GM23338 (cell line): ENCODE measurements at regions not wholly inside any gene's neighbourhood (a gene's known extent, or its start where the extent isn't known, plus 50 kb on each side); places are given as distances from the start of the nearest gene placed in this dataset.

ENCODE experiments used
- CREB1 ChIP-seq: fragments of 250-450 bp; sonication (Bioruptor Pico); IDR thresholded peaks from 2 replicates; pipeline ENCODE4 v1.5.0; 2020; ENCODE audit warnings: low read depth, mild to moderate bottlenecking, moderate library complexity
- EZH2 ChIP-seq: fragments of 200-600 bp; sonication (generic); IDR thresholded peaks from one replicate; pipeline ENCODE4 v1.8.0; 2017; ENCODE audit warnings: antibody characterized with exemption, mild to moderate bottlenecking, low read depth; ENCODE audit not compliant: unreplicated experiment
- EZH2phosphoT487 ChIP-seq: fragments of 200-600 bp; sonication (generic); IDR thresholded peaks from one replicate; pipeline ENCODE4 v1.8.1; 2018; ENCODE audit warnings: antibody characterized with exemption; ENCODE audit not compliant: unreplicated experiment
- NANOG ChIP-seq: IDR thresholded peaks from 2 replicates; pipeline ENCODE4 v1.6.1; 2016; ENCODE audit warnings: antibody characterized with exemption, borderline replicate concordance
- POLR2AphosphoS5 ChIP-seq: IDR thresholded peaks from 2 replicates; pipeline ENCODE4 v1.6.1; 2016; ENCODE audit warnings: antibody characterized with exemption, low read depth
- STAT1 ChIP-seq: IDR thresholded peaks from one replicate; pipeline ENCODE4 v1.6.1; 2016; ENCODE audit warnings: antibody characterized with exemption; ENCODE audit not compliant: unreplicated experiment
- TF ChIP-seq, protein P1 (sequence below), 2 experiments: fragments of 200-600 bp in 1 of 2; sonication (generic) in 1 of 2; conservative IDR thresholded peaks; 2 replicates each; pipeline versions ENCODE4 v1.5.1 to v1.6.1; 2016 to 2017; ENCODE audit warnings: antibody characterized with exemption in 2 of 2, low read depth in 2 of 2, mild to moderate bottlenecking in 2 of 2, moderate library complexity in 1 of 2
- TF ChIP-seq, protein P2 (sequence below): IDR thresholded peaks from one replicate; pipeline ENCODE4 v1.6.1; 2018; ENCODE audit warnings: antibody characterized with exemption; ENCODE audit not compliant: unreplicated experiment
- TF ChIP-seq, protein P3 (sequence below): IDR thresholded peaks from 2 replicates; pipeline ENCODE4 v1.6.1; 2016; ENCODE audit warnings: antibody characterized with exemption
- TF ChIP-seq, protein P4 (sequence below): fragments of 250-450 bp; sonication (Bioruptor Pico); IDR thresholded peaks from 2 replicates; pipeline ENCODE4 v1.5.0; 2020; ENCODE audit warnings: mild to moderate bottlenecking, moderate library complexity

DNA sequence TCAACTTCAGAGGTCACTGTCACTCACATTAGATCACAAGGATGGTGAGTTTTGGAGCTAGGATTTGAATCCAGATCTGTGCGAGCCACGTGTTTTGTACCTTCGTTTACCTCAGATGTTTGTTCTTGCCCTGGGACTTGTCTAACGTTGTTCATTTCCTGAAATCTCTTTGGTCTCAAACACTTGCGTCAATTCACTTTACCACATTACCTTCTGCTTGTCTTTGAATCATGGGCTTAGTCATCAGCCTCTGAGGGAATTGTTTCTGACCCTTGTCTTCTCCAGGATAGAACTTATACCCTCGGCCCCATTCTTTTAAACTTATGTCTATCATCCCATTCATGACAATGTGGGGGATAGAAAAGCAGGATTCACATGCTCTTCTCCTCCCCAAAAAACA, 282.7 kb downstream of the DCDC2C start:
- TF ChIP-seq NANOG (no peak), POLR2AphosphoS5 (no peak), EZH2 (no peak), EZH2phosphoT487 (no peak), CREB1 (CRISPR knock-in tag) (no peak), STAT1 (no peak)
- TF ChIP-seq, protein P1, sequence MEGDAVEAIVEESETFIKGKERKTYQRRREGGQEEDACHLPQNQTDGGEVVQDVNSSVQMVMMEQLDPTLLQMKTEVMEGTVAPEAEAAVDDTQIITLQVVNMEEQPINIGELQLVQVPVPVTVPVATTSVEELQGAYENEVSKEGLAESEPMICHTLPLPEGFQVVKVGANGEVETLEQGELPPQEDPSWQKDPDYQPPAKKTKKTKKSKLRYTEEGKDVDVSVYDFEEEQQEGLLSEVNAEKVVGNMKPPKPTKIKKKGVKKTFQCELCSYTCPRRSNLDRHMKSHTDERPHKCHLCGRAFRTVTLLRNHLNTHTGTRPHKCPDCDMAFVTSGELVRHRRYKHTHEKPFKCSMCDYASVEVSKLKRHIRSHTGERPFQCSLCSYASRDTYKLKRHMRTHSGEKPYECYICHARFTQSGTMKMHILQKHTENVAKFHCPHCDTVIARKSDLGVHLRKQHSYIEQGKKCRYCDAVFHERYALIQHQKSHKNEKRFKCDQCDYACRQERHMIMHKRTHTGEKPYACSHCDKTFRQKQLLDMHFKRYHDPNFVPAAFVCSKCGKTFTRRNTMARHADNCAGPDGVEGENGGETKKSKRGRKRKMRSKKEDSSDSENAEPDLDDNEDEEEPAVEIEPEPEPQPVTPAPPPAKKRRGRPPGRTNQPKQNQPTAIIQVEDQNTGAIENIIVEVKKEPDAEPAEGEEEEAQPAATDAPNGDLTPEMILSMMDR (conservative IDR thresholded peaks at IDR 0.05; ENCODE audit: low read depth in 2 of 2), result no peak
- TF ChIP-seq, protein P2, sequence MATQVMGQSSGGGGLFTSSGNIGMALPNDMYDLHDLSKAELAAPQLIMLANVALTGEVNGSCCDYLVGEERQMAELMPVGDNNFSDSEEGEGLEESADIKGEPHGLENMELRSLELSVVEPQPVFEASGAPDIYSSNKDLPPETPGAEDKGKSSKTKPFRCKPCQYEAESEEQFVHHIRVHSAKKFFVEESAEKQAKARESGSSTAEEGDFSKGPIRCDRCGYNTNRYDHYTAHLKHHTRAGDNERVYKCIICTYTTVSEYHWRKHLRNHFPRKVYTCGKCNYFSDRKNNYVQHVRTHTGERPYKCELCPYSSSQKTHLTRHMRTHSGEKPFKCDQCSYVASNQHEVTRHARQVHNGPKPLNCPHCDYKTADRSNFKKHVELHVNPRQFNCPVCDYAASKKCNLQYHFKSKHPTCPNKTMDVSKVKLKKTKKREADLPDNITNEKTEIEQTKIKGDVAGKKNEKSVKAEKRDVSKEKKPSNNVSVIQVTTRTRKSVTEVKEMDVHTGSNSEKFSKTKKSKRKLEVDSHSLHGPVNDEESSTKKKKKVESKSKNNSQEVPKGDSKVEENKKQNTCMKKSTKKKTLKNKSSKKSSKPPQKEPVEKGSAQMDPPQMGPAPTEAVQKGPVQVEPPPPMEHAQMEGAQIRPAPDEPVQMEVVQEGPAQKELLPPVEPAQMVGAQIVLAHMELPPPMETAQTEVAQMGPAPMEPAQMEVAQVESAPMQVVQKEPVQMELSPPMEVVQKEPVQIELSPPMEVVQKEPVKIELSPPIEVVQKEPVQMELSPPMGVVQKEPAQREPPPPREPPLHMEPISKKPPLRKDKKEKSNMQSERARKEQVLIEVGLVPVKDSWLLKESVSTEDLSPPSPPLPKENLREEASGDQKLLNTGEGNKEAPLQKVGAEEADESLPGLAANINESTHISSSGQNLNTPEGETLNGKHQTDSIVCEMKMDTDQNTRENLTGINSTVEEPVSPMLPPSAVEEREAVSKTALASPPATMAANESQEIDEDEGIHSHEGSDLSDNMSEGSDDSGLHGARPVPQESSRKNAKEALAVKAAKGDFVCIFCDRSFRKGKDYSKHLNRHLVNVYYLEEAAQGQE, result no peak
- TF ChIP-seq, protein P3, sequence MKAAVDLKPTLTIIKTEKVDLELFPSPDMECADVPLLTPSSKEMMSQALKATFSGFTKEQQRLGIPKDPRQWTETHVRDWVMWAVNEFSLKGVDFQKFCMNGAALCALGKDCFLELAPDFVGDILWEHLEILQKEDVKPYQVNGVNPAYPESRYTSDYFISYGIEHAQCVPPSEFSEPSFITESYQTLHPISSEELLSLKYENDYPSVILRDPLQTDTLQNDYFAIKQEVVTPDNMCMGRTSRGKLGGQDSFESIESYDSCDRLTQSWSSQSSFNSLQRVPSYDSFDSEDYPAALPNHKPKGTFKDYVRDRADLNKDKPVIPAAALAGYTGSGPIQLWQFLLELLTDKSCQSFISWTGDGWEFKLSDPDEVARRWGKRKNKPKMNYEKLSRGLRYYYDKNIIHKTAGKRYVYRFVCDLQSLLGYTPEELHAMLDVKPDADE, result no peak
- TF ChIP-seq, protein P4, sequence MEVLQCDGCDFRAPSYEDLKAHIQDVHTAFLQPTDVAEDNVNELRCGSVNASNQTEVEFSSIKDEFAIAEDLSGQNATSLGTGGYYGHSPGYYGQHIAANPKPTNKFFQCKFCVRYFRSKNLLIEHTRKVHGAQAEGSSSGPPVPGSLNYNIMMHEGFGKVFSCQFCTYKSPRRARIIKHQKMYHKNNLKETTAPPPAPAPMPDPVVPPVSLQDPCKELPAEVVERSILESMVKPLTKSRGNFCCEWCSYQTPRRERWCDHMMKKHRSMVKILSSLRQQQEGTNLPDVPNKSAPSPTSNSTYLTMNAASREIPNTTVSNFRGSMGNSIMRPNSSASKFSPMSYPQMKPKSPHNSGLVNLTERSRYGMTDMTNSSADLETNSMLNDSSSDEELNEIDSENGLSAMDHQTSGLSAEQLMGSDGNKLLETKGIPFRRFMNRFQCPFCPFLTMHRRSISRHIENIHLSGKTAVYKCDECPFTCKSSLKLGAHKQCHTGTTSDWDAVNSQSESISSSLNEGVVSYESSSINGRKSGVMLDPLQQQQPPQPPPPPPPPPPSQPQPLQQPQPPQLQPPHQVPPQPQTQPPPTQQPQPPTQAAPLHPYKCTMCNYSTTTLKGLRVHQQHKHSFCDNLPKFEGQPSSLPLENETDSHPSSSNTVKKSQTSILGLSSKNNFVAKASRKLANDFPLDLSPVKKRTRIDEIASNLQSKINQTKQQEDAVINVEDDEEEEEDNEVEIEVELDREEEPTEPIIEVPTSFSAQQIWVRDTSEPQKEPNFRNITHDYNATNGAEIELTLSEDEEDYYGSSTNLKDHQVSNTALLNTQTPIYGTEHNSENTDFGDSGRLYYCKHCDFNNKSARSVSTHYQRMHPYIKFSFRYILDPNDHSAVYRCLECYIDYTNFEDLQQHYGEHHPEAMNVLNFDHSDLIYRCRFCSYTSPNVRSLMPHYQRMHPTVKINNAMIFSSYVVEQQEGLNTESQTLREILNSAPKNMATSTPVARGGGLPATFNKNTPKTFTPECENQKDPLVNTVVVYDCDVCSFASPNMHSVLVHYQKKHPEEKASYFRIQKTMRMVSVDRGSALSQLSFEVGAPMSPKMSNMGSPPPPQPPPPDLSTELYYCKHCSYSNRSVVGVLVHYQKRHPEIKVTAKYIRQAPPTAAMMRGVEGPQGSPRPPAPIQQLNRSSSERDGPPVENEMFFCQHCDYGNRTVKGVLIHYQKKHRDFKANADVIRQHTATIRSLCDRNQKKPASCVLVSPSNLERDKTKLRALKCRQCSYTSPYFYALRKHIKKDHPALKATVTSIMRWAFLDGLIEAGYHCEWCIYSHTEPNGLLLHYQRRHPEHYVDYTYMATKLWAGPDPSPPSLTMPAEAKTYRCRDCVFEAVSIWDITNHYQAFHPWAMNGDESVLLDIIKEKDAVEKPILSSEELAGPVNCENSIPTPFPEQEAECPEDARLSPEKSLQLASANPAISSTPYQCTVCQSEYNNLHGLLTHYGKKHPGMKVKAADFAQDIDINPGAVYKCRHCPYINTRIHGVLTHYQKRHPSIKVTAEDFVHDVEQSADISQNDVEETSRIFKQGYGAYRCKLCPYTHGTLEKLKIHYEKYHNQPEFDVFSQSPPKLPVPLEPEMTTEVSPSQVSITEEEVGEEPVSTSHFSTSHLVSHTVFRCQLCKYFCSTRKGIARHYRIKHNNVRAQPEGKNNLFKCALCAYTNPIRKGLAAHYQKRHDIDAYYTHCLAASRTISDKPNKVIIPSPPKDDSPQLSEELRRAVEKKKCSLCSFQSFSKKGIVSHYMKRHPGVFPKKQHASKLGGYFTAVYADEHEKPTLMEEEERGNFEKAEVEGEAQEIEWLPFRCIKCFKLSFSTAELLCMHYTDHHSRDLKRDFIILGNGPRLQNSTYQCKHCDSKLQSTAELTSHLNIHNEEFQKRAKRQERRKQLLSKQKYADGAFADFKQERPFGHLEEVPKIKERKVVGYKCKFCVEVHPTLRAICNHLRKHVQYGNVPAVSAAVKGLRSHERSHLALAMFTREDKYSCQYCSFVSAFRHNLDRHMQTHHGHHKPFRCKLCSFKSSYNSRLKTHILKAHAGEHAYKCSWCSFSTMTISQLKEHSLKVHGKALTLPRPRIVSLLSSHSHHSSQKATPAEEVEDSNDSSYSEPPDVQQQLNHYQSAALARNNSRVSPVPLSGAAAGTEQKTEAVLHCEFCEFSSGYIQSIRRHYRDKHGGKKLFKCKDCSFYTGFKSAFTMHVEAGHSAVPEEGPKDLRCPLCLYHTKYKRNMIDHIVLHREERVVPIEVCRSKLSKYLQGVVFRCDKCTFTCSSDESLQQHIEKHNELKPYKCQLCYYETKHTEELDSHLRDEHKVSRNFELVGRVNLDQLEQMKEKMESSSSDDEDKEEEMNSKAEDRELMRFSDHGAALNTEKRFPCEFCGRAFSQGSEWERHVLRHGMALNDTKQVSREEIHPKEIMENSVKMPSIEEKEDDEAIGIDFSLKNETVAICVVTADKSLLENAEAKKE (CRISPR knock-in tag), result no peak
